MM.1S (cell line): ENCODE measurements at regions not wholly inside any gene's neighbourhood (a gene's known extent, or its start where the extent isn't known, plus 50 kb on each side); places are given as distances from the start of the nearest gene placed in this dataset.
"Not testable (repeated sequence)": the region's sequence is repeated elsewhere in the genome, so short reads cannot be mapped to it uniquely, and the experiment has no call there.

Experiments
- CTCF ChIP-seq: fragments of 300-600 bp; sonication (generic); IDR thresholded peaks from 2 replicates; pipeline ENCODE4 v1.5.1; 2016; ENCODE audit warnings: antibody characterized with exemption, low read length, mixed read lengths
- EZH2 ChIP-seq: fragments of 300-600 bp; sonication (generic); optimal IDR thresholded peaks from 2 replicates; pipeline ENCODE3; 2017; ENCODE audit warnings: low read depth, mild to moderate bottlenecking, antibody characterized with exemption, low read length, mixed read lengths
- EZH2phosphoT487 ChIP-seq: fragments of 300-600 bp; sonication (generic); IDR thresholded peaks from 2 replicates; pipeline ENCODE4 v1.6.1; 2018; ENCODE audit warnings: antibody characterized with exemption, low read length

GRCh38 chr7:76117306-76117991 lies 69.5 kb downstream of the MDH2 start:
- not testable (repeated sequence) for TF ChIP-seq EZH2, CTCF, EZH2phosphoT487
